RWPE2 (cell line): ENCODE measurements at regions not wholly inside any gene's neighbourhood (a gene's known extent, or its start where the extent isn't known, plus 50 kb on each side); places are given as distances from the start of the nearest gene placed in this dataset.

Experiments
- ATAC-seq: fragments of 200-7000 bp; cut with Tn5 transposase; 3 replicates; pipeline ENCODE4 v1.9.1; 2021; ENCODE audit warnings: low read depth
- DNase-seq: peaks from one replicate; pipeline ENCODE4 v3.0.0-alpha.2; 2020; ENCODE audit warnings: low spot score
- H3K27ac ChIP-seq: fragments of 450-650 bp; 2 replicates; pipeline ENCODE4 v1.5.1; 2017; ENCODE audit warnings: mild to moderate bottlenecking; ENCODE audit not compliant: poor library complexity, severe bottlenecking
- H3K27me3 ChIP-seq: fragments of 250-450 bp; sonication (Bioruptor Pico); 2 replicates; pipeline ENCODE4 v1.5.1; 2021; ENCODE audit warnings: mild to moderate bottlenecking, moderate library complexity; ENCODE audit not compliant: insufficient read depth, poor library complexity, severe bottlenecking
- H3K36me3 ChIP-seq: fragments of 250-450 bp; sonication (Bioruptor Pico); 2 replicates; pipeline ENCODE4 v1.5.1; 2020; ENCODE audit warnings: low read depth, mild to moderate bottlenecking, moderate library complexity
- H3K4me1 ChIP-seq: fragments of 250-450 bp; sonication (Bioruptor Pico); 2 replicates; pipeline ENCODE4 v1.5.1; 2021; ENCODE audit warnings: mild to moderate bottlenecking, moderate library complexity; ENCODE audit not compliant: insufficient read depth, poor library complexity, severe bottlenecking
- H3K4me3 ChIP-seq: fragments of 250-450 bp; sonication (Bioruptor Pico); 2 replicates; pipeline ENCODE4 v1.5.1; 2021; ENCODE audit warnings: mild to moderate bottlenecking, moderate library complexity; ENCODE audit not compliant: severe bottlenecking
- H3K9me3 ChIP-seq: fragments of 250-450 bp; sonication (Bioruptor Pico); 2 replicates; pipeline ENCODE4 v1.5.1; 2021; ENCODE audit warnings: mild to moderate bottlenecking, moderate library complexity; ENCODE audit not compliant: severe bottlenecking
- TF ChIP-seq, protein P1 (sequence below): fragments of 450-650 bp; IDR thresholded peaks from one replicate; pipeline ENCODE4 v1.5.1; 2017; ENCODE audit warnings: mild to moderate bottlenecking, moderate library complexity; ENCODE audit not compliant: poor library complexity, severe bottlenecking

- H3K4me3 ChIP-seq = no peak overlapping the region
- ATAC-seq (no peak), DNase-seq (no peak)
- H3K4me1 ChIP-seq = no peaks in the 10 kb centered on the region
- H3K27ac ChIP-seq = no peak overlapping the region
- TF ChIP-seq, protein P1, sequence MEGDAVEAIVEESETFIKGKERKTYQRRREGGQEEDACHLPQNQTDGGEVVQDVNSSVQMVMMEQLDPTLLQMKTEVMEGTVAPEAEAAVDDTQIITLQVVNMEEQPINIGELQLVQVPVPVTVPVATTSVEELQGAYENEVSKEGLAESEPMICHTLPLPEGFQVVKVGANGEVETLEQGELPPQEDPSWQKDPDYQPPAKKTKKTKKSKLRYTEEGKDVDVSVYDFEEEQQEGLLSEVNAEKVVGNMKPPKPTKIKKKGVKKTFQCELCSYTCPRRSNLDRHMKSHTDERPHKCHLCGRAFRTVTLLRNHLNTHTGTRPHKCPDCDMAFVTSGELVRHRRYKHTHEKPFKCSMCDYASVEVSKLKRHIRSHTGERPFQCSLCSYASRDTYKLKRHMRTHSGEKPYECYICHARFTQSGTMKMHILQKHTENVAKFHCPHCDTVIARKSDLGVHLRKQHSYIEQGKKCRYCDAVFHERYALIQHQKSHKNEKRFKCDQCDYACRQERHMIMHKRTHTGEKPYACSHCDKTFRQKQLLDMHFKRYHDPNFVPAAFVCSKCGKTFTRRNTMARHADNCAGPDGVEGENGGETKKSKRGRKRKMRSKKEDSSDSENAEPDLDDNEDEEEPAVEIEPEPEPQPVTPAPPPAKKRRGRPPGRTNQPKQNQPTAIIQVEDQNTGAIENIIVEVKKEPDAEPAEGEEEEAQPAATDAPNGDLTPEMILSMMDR = no peak
- no peaks in the 10 kb centered on the region for H3K27me3 ChIP-seq
- H3K36me3 ChIP-seq = no peaks in the 10 kb centered on the region
- no peaks in the 10 kb centered on the region for H3K9me3 ChIP-seq
These were observed 175.8 kb upstream of the ATP2B1 start for GRCh38 chr12:89884416-89884898.

GRCh38 chr12:89883630-89884389, 175.2 kb upstream of the ATP2B1 start:
- ATAC-seq (no peak), DNase-seq (no peak)
- Histone ChIP-seq H3K9me3 (no peaks in the 10 kb centered on the region), H3K4me1 (no peaks in the 10 kb centered on the region), H3K4me3 (no peak overlapping the region), H3K27ac (no peak overlapping the region), H3K27me3 (no peaks in the 10 kb centered on the region), H3K36me3 (no peaks in the 10 kb centered on the region)
- TF ChIP-seq, protein P1 = no peak

- ATAC-seq (no peak), DNase-seq (no peak)
- Histone ChIP-seq H3K36me3 (no peaks in the 10 kb centered on the region), H3K27me3 (no peaks in the 10 kb centered on the region), H3K27ac (no peak overlapping the region), H3K9me3 (no peaks in the 10 kb centered on the region), H3K4me1 (no peaks in the 10 kb centered on the region), H3K4me3 (no peak overlapping the region)
- TF ChIP-seq, protein P1 = no peak
These were observed 174.2 kb upstream of the ATP2B1 start for GRCh38 chr12:89882792-89883191.

DNA sequence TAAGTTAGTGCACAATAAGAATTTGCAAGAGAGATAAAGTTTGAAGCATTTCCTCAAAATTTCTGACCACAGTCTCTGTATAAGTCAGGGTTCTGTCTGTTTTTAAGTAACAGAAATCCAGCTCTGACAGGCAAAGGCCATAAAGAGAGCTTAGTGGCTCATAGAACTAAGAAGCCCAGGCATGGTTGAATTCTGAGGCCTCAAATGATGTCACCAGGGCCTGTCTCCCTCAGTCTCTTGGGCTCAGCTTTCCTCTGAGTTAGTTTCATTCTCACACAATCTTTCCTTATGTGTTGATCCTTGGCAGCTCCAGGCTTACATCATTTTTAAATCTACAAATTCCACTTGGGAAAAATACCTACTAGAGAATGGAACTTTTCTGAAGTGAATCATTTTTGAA, 173.4 kb upstream of the ATP2B1 start:
- no peaks in the 10 kb centered on the region for H3K36me3 ChIP-seq
- no peaks in the 10 kb centered on the region for H3K27me3 ChIP-seq
- no peak overlapping the region for H3K27ac ChIP-seq
- no peak overlapping the region for H3K4me3 ChIP-seq
- ATAC-seq = no peak
- H3K4me1 ChIP-seq = no peaks in the 10 kb centered on the region
- H3K9me3 ChIP-seq = no peaks in the 10 kb centered on the region
- TF ChIP-seq, protein P1 = no peak
- DNase-seq = no peak

DNA sequence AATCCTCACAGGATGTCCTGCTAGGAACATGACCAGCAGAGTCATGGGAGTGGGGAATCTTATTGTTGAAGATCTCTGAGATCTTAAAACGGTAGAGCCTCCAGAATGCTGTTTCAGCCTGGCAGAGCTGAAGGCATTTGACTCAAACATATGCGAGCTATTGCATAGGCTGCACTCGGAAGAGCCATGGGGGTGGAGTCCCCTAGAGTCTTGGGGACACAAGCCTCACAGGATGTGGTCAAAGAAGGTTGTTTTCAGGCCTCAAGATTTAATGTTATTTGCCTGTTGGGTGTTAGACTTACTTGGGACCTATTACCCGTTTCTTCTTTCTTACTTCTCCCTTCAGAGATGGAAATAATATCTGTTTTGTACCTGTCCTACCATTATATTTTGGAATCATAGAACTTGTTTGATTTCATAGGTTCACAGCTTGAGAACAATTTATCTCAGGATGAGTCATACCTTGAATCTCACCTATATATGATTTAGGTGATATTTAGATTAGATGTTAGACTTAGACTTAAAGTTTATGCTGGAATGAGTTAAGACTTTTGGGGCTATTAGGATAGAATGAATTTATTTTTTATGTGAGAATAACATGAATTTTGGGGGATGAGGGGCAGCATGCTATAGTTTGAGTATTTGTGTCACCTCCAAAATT, 172.2 kb upstream of the ATP2B1 start:
- ATAC-seq (no peak), DNase-seq (no peak)
- no peaks in the 10 kb centered on the region for H3K27me3 ChIP-seq
- no peaks in the 10 kb centered on the region for H3K36me3 ChIP-seq
- no peak overlapping the region for H3K4me3 ChIP-seq
- H3K27ac ChIP-seq = no peak overlapping the region
- TF ChIP-seq, protein P1 = no peak
- H3K9me3 ChIP-seq = no peaks in the 10 kb centered on the region
- H3K4me1 ChIP-seq = no peaks in the 10 kb centered on the region
